A673 (cell line): ENCODE measurements at regions not wholly inside any gene's neighbourhood (a gene's known extent, or its start where the extent isn't known, plus 50 kb on each side); places are given as distances from the start of the nearest gene placed in this dataset.

Experiments
- BruUV-seq: library from RNA; stranded (reverse); fragments of 400-500 nt; replicated peaks from 2 replicates; lab custom pipeline; 2021; lab: Mats Ljungman, UMichigan
- CTCF ChIA-PET: fragments of 300-600 bp; sonication (Branson Sonifier 250); formaldehyde crosslinking; loops from one replicate; lab custom pipeline; 2022; ENCODE audit warnings: antibody characterized with exemption; lab: Charles Lee
- POLR2A ChIA-PET: fragments of 300-600 bp; sonication (Branson Sonifier 250); formaldehyde crosslinking; loops from one replicate; lab custom pipeline; 2022; ENCODE audit warnings: antibody characterized with exemption; ENCODE audit not compliant: low non-redundant PET; lab: Charles Lee
- DNase-seq: peaks from one replicate; pipeline ENCODE4 v3.0.0-alpha.2; 2015; ENCODE audit warnings: low spot score
- H3K27ac ChIP-seq: fragments of 200-600 bp; sonication (generic); 2 replicates; pipeline ENCODE4 v1.5.1; 2016; ENCODE audit warnings: mixed run types, low read depth, mild to moderate bottlenecking, mixed read lengths, antibody characterized with exemption, low read length; ENCODE audit not compliant: poor library complexity, severe bottlenecking
- H3K27me3 ChIP-seq: fragments of 200-600 bp; sonication (generic); replicated peaks from 2 replicates; pipeline ENCODE4 v1.6.1; 2017; ENCODE audit warnings: mixed run types, low read depth, mild to moderate bottlenecking, mixed read lengths, antibody characterized with exemption, low read length; ENCODE audit not compliant: insufficient read depth, poor library complexity
- H3K36me3 ChIP-seq: fragments of 200-600 bp; sonication (generic); 2 replicates; pipeline ENCODE4 v1.6.1; 2016; ENCODE audit warnings: mixed run types, mild to moderate bottlenecking, mixed read lengths, antibody characterized with exemption, low read length; ENCODE audit not compliant: insufficient read depth, poor library complexity, severe bottlenecking
- H3K4me1 ChIP-seq: fragments of 200-600 bp; sonication (generic); 2 replicates; pipeline ENCODE4 v1.6.1; 2017; ENCODE audit warnings: mixed run types, mild to moderate bottlenecking, mixed read lengths, antibody characterized with exemption, low read length; ENCODE audit not compliant: insufficient read depth, poor library complexity, severe bottlenecking
- H3K4me3 ChIP-seq: fragments of 200-600 bp; sonication (generic); 2 replicates; pipeline ENCODE4 v1.5.1; 2016; ENCODE audit warnings: low read depth, mixed run types, mild to moderate bottlenecking, mixed read lengths, low read length; ENCODE audit not compliant: poor library complexity, severe bottlenecking
- H3K9me3 ChIP-seq: fragments of 200-600 bp; sonication (generic); 2 replicates; pipeline ENCODE4 v1.6.1; 2016; ENCODE audit warnings: mixed run types, low read depth, mild to moderate bottlenecking, mixed read lengths, antibody characterized with exemption, low read length; ENCODE audit not compliant: poor library complexity, severe bottlenecking
- EZH2 ChIP-seq: fragments of 200-600 bp; sonication (generic); IDR thresholded peaks from 2 replicates; pipeline ENCODE4 v1.6.1; 2017; ENCODE audit warnings: borderline replicate concordance, low read depth, mild to moderate bottlenecking, mixed read lengths, antibody characterized with exemption, low read length; ENCODE audit not compliant: poor library complexity, severe bottlenecking
- intact Hi-C: fragments of 100-400 bp; cut with micrococcal nuclease; formaldehyde crosslinking; loops from one replicate; pipeline ENCODE4 v1.10.0; 2022; ENCODE audit not compliant: unreplicated experiment
- TF ChIP-seq, protein P1 (sequence below): fragments of 300-800, 200-600 bp; sonication (generic); conservative IDR thresholded peaks from 2 replicates; pipeline ENCODE4 v1.5.1; 2017; ENCODE audit warnings: low read depth, mild to moderate bottlenecking, antibody characterized with exemption, low read length, moderate library complexity, mixed read lengths

GRCh38 chr3:40736943-40737342, 212.2 kb downstream of the ZNF621 start:
- no TSS peak for BruUV-seq
- no peaks in the 10 kb centered on the region for H3K27me3 ChIP-seq
- intact Hi-C loops, result no loop called here
- no peaks in the 10 kb centered on the region for H3K36me3 ChIP-seq
- DNase-seq, result no peak
- ChIA-PET CTCF (no interaction called here), POLR2A (no interaction called here)
- H3K4me3 ChIP-seq, result no peak overlapping the region
- TF ChIP-seq EZH2, result no peak
- TF ChIP-seq, protein P1, sequence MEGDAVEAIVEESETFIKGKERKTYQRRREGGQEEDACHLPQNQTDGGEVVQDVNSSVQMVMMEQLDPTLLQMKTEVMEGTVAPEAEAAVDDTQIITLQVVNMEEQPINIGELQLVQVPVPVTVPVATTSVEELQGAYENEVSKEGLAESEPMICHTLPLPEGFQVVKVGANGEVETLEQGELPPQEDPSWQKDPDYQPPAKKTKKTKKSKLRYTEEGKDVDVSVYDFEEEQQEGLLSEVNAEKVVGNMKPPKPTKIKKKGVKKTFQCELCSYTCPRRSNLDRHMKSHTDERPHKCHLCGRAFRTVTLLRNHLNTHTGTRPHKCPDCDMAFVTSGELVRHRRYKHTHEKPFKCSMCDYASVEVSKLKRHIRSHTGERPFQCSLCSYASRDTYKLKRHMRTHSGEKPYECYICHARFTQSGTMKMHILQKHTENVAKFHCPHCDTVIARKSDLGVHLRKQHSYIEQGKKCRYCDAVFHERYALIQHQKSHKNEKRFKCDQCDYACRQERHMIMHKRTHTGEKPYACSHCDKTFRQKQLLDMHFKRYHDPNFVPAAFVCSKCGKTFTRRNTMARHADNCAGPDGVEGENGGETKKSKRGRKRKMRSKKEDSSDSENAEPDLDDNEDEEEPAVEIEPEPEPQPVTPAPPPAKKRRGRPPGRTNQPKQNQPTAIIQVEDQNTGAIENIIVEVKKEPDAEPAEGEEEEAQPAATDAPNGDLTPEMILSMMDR, result no peak
- no peak overlapping the region for H3K27ac ChIP-seq
- H3K9me3 ChIP-seq, result no peaks in the 10 kb centered on the region
- no peaks in the 10 kb centered on the region for H3K4me1 ChIP-seq

DNA sequence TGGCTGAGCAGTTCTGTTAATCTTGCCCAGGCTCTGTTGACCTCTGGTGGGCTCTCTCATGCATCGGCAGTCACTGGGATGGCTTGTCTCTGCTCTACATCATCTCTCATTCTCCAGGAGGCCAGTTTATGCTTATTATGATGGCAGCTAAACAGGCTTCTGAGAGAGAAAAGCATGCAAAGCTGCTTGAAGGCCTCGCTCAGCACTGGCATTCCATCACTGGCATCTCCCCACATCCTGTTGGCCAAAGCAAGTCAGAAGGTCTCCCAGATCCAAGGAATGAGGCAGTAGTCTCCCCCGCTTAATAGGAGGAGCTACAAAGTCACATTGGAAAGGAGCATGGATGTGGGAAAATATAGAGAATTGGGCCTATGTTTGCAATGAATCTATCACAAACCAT, 212.6 kb downstream of the ZNF621 start:
- Histone ChIP-seq H3K27me3 (no peaks in the 10 kb centered on the region), H3K4me1 (no peaks in the 10 kb centered on the region), H3K9me3 (no peaks in the 10 kb centered on the region), H3K27ac (no peak overlapping the region), H3K36me3 (no peaks in the 10 kb centered on the region), H3K4me3 (no peak overlapping the region)
- no TSS peak for BruUV-seq
- intact Hi-C loops, result no loop called here
- no peak for DNase-seq
- ChIA-PET CTCF (no interaction called here), POLR2A (no interaction called here)
- TF ChIP-seq, protein P1, result no peak
- TF ChIP-seq EZH2, result no peak

DNA sequence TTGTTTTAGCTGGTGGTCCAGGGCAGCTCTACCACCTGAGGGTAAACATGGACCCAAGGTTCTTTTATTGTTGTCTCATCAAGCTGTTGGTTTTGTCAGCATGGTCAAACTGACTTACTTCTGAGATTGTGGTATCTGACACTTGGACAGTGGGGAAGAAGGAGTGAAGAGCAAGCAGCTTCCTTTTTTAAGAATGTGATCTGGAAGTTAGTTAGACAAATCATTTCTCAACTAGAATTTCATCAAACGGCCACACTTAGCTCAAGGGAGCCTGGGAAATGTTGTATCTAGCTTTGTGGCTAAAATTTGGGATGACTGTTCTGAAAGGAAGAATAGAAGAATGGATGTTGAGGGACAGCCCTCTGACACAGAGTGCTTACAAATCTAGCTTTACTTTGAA, 215.2 kb downstream of the ZNF621 start:
- POLR2A ChIA-PET, result no interaction called here
- intact Hi-C loops, result no loop called here
- CTCF ChIA-PET, result no interaction called here
- Histone ChIP-seq H3K27ac (no peak overlapping the region), H3K27me3 (no peaks in the 10 kb centered on the region), H3K4me3 (no peak overlapping the region), H3K4me1 (no peaks in the 10 kb centered on the region), H3K36me3 (no peaks in the 10 kb centered on the region), H3K9me3 (no peaks in the 10 kb centered on the region)
- BruUV-seq, result no TSS peak
- DNase-seq, result no peak
- no peak for TF ChIP-seq EZH2
- TF ChIP-seq, protein P1, result no peak
